ENCODE measurements at regions not wholly inside any gene's neighbourhood (a gene's known extent, or its start where the extent isn't known, plus 50 kb on each side); places are given as distances from the start of the nearest gene placed in this dataset.

DNA sequence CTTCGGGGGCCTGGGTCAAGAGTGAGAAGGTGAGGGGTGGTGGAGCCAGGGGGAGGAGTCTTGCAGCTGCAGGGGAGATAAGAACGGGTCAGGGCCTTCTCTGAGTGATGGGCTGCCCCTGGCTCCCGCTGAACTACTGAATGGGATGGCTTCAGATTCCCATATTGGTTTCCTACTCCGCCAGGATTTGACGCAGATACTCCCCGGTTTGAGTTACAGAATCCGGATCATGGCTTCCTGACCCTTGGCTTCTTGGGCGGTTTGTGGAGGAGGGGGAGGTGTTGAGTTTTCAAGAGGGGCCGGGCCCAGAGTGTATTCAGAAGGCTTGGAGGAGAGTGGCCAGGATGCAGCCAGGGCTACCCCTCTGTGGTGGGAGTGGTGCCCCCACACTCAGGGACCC, 119.9 kb upstream of the ATP2B2 start:
- Histone ChIP-seq H3K27ac (ENCODE audit: extremely low read length, insufficient read depth, low read length) (no peak overlapping the region), H3K4me1 (ENCODE audit: insufficient read depth, low read length) (0 out of 2 replicates have a peak, but pooled peaks cover 7% of the 10 kb centered on the region), H3K4me2 (ENCODE audit: low read depth, low read length) (no peak overlapping the region), H3K36me3 (replicated peaks in 1 of 2; ENCODE audit: control insufficient read depth in 1 of 2, insufficient read depth in 2 of 2, low read length in 2 of 2) (no peaks in the 10 kb centered on the region), H3K9me3 (ENCODE audit: low read length) (no peaks in the 10 kb centered on the region), H3K27me3 (ENCODE audit: control insufficient read depth in 1 of 2, insufficient read depth in 2 of 2, low read length in 2 of 2) (peaks cover 7 to 9% of the 10 kb centered on the region in 2 experiments; a peak in 4 of 5 replicates), H4K20me1 (ENCODE audit: insufficient read depth, low read length) (no peaks in the 10 kb centered on the region), H3K79me2 (ENCODE audit: insufficient read depth, low read length) (no peaks in the 10 kb centered on the region), H3K9ac (ENCODE audit: insufficient read depth, low read depth, low read length) (no peak overlapping the region), H2AFZ (ENCODE audit: low read length) (no peak overlapping the region), H3K4me3 (replicated peaks in 1 of 3; ENCODE audit: insufficient read depth in 1 of 3, low read depth in 2 of 3, low read length in 3 of 3) (no peak overlapping the region)
- POLR2A ChIA-PET, result no interaction called here
- CTCF ChIA-PET (ENCODE audit: low intra/inter-chr PET ratio, low total read pairs), result no interaction called here
- no peak for TF ChIP-seq ATF7 (IDR thresholded peaks at IDR 0.05)
- TF ChIP-seq ATF7 (CRISPR knock-in tag; IDR thresholded peaks at IDR 0.05), result no peak
- TF ChIP-seq, protein P1, sequence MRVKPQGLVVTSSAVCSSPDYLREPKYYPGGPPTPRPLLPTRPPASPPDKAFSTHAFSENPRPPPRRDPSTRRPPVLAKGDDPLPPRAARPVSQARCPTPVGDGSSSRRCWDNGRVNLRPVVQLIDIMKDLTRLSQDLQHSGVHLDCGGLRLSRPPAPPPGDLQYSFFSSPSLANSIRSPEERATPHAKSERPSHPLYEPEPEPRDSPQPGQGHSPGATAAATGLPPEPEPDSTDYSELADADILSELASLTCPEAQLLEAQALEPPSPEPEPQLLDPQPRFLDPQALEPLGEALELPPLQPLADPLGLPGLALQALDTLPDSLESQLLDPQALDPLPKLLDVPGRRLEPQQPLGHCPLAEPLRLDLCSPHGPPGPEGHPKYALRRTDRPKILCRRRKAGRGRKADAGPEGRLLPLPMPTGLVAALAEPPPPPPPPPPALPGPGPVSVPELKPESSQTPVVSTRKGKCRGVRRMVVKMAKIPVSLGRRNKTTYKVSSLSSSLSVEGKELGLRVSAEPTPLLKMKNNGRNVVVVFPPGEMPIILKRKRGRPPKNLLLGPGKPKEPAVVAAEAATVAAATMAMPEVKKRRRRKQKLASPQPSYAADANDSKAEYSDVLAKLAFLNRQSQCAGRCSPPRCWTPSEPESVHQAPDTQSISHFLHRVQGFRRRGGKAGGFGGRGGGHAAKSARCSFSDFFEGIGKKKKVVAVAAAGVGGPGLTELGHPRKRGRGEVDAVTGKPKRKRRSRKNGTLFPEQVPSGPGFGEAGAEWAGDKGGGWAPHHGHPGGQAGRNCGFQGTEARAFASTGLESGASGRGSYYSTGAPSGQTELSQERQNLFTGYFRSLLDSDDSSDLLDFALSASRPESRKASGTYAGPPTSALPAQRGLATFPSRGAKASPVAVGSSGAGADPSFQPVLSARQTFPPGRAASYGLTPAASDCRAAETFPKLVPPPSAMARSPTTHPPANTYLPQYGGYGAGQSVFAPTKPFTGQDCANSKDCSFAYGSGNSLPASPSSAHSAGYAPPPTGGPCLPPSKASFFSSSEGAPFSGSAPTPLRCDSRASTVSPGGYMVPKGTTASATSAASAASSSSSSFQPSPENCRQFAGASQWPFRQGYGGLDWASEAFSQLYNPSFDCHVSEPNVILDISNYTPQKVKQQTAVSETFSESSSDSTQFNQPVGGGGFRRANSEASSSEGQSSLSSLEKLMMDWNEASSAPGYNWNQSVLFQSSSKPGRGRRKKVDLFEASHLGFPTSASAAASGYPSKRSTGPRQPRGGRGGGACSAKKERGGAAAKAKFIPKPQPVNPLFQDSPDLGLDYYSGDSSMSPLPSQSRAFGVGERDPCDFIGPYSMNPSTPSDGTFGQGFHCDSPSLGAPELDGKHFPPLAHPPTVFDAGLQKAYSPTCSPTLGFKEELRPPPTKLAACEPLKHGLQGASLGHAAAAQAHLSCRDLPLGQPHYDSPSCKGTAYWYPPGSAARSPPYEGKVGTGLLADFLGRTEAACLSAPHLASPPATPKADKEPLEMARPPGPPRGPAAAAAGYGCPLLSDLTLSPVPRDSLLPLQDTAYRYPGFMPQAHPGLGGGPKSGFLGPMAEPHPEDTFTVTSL (CRISPR knock-in tag; IDR thresholded peaks at IDR 0.05; ENCODE audit: borderline replicate concordance), result no peak
- no peak for TF ChIP-seq NR1H2 (CRISPR knock-in tag; IDR thresholded peaks at IDR 0.05; ENCODE audit: borderline replicate concordance, low read depth)
- TF ChIP-seq, protein P2, sequence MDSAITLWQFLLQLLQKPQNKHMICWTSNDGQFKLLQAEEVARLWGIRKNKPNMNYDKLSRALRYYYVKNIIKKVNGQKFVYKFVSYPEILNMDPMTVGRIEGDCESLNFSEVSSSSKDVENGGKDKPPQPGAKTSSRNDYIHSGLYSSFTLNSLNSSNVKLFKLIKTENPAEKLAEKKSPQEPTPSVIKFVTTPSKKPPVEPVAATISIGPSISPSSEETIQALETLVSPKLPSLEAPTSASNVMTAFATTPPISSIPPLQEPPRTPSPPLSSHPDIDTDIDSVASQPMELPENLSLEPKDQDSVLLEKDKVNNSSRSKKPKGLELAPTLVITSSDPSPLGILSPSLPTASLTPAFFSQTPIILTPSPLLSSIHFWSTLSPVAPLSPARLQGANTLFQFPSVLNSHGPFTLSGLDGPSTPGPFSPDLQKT (CRISPR knock-in tag; IDR thresholded peaks at IDR 0.05; ENCODE audit: borderline replicate concordance), result no peak
- no peak for TF ChIP-seq ZNF75D (CRISPR knock-in tag; IDR thresholded peaks at IDR 0.05; ENCODE audit: borderline replicate concordance)
- no peak for TF ChIP-seq RAD51 (IDR thresholded peaks at IDR 0.05; ENCODE audit: borderline replicate concordance)
- no peak for TF ChIP-seq SNAI1 (CRISPR knock-in tag; IDR thresholded peaks at IDR 0.05; ENCODE audit: borderline replicate concordance)
- in situ Hi-C loops (cut with HindIII; ENCODE audit: extremely low pct_ligation_motif_present, low pct_unique_long_range_greater_than_20kb) (no loop called here), intact Hi-C loops (cut with micrococcal nuclease; ENCODE audit: unreplicated experiment) (no loop called here)
- DNase-seq (ENCODE audit: low spot score) (no peak), FAIRE-seq (no peak), ATAC-seq (no peak)
- WGBS (ENCODE audit: low lambda C conversion rate), result 43% methylated on average over 8 of the region's 9 CpGs
- no TSS peak for BruUV-seq (replicated peaks)

Data from HepG2 (cell line).